GM19468 (cell line): ENCODE measurements at regions not wholly inside any gene's neighbourhood (a gene's known extent, or its start where the extent isn't known, plus 50 kb on each side); places are given as distances from the start of the nearest gene placed in this dataset.
"Not testable (repeated sequence)": the region's sequence is repeated elsewhere in the genome, so short reads cannot be mapped to it uniquely, and the experiment has no call there.

ENCODE experiments used
- ATAC-seq: cut with Tn5 transposase; IDR thresholded peaks from one replicate; pipeline ENCODE4 v1.9.1; 2021; ENCODE audit warnings: mild to moderate bottlenecking, moderate library complexity, moderate number of reproducible peaks; ENCODE audit not compliant: unreplicated experiment; ENCODE audit errors: extremely low read depth

DNA sequence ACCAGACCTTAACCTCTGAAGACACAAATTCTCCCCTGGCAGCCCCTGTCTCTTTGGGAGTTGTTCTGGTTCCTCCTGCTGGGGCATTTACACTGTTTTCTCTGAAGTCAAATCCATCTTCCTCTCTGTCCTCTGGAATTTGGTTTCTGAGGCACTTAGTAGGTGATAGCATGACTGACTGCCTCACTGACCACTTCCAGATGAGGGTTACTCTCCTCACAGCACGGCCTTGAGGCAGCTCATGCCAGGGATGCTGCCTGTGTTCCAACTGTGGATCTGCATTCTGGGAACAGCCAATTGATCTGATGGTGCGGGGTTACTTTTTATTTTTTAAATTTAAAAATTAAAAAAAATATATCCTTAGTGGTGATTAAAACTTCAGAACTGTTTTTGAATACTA, 140.9 kb upstream of the ROPN1 start:
- ATAC-seq, result no peak

DNA sequence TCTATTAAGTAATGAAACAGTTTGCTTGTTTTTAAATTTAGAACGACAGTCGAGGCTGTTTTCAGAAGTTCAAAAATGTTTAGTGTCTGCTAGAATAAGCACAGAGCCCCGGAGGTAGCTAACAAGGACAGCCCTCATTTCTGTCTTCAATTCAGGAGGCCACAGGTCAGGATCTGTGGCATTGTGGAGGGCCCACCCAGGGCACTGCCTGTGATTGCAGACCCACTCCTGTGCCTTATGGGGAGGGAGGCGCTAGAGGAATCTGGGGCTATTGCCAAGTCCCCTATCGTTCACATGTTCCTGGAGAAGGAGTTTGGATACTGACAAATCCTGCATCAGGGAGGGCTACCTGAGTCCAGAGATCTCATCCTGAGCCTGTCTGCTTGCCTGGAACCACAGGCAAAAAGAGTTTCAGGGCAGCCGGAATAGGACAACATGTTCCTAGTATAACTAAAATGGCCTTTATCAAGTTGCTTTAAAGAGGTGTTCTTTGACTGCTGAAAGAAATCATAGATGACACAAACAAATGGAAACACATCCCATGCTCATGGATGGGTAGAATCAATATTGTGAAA, 141.5 kb upstream of the ROPN1 start:
- ATAC-seq, result no peak

GRCh38 chr3:124137216-124137615, 145.3 kb upstream of the ROPN1 start:
- ATAC-seq, result no peak

- ATAC-seq, result no peak
These were observed 146.2 kb upstream of the ROPN1 start for GRCh38 chr3:124138148-124138547.

GRCh38 chr3:124140746-124141145, 148.8 kb upstream of the ROPN1 start:
- no peak for ATAC-seq

DNA sequence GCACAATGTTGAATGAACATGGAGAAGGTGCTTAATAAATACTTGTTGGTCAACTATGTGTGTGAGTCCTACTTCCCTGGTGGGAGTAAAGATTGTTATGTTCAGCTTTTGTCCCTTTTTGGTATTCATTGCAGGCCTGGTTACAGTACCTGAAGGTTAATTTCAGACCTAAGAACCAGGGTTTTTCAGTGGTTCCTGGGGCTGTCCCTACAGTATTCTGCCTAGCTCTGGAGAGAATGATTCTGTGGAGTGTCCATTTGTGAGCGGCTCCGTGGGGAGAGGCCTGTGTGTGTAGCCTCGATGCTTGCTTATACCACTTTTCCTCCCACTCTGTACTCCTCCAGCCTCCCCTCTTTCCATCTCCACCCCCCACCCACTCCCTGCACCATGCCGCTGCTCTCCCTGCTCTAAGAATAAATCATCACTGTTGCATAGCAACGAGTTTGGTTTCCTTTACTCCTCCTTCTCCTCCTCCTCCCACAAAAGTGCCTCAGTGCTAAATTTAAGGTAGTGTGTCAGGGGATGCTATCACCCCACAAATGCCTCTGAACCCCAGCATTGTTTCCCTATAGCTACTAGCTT, 150.6 kb upstream of the ROPN1 start:
- no peak for ATAC-seq

DNA sequence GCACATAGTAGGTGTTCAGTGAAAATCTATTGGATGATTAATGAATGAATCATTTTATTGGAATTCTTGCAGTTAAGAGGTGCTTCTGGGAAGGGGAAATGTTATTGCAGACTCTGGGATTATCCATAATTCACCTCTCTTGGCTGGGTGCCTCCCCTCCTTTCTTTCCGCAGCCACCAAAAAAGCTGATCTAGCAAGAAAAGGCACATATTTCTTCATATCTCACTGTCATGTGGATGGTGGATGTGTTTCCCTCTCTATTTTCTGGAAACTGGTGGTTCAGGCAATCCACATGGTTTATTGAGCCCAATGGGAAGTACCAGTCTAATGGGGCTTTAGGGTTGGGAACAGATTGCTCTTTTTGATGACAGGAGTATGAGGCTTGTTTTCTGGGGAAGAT, 151.1 kb upstream of the ROPN1 start:
- ATAC-seq, result no peak

DNA sequence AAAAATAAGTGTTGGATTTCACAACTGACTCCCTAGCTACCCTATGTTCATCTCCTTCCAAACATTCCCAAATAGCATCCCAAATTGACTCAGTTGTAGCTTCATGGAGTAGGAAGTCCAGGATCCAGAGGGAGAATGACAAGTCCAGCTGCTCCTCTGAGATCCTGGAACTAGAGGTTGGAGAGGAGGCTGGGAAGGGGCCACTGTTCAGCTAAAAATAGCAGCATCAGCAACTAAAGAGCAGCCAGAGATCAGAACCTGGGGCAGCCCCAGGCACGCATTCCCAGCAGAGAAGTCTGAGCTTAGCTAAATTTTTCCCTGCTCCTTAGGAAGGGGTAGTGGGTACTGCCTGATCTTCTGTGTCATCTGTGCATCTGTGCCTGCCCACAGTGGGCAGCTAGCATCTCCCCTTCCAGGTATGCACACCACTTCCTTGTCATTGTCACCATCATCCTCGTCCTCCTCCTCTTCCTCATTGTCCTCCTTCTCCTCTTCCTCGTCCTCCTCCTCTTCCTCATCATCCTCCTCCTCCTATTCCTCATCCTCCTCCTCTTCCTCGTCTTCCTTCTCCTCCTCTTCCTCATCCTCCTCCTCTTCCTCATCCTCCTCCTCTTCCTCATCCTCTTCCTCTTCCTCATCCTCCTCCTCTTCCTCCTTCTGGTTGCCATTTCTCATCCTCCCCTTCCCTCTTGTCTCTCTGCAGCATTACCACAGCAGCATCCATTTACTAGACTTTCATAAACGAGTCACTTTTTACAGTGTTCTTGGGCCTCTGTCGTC, 152.3 kb upstream of the ROPN1 start:
- no peak for ATAC-seq

DNA sequence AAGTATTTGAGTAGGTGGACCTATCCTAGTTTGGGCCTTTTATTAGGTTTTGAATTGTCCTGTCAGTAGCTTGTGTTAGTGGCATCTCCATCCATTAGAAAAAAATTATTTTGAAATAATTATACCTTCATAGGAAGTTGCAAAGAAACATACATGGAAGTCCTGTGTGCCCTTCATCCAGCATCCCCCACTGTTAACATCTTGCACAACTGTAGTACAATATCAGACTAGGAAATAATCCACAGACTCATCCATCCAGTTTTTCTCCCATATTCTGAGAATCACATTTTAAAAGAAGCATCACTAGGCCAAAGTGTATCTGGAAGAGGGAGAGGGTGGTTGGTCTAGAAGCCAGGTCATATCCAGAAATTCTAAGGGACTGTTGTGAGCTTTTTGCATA, 155.5 kb upstream of the ROPN1 start:
- no peak for ATAC-seq

GRCh38 chr3:124147946-124148345, 156.0 kb upstream of the ROPN1 start:
- no peak for ATAC-seq

GRCh38 chr3:124149081-124149480, 157.2 kb upstream of the ROPN1 start:
- ATAC-seq, result no peak

DNA sequence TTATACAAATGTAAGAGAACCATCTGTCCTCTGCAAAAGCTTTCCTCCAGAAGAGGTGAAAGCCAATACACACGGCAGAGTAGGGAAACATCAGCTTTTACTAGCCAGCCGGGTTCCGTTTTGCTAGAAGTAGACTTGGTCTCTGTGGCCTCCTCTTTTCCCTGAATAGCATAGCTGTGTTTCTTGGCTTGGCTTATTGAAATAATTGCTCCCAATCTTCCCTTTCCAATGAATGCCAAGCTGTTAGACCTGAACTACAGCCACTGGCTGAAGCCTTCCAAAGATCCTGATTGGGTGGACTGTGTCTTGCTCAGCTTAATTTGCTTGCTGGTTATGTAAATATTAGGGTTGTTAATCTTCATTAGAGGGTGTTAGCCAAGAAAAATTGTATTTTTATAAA, 157.8 kb upstream of the ROPN1 start:
- ATAC-seq, result no peak

DNA sequence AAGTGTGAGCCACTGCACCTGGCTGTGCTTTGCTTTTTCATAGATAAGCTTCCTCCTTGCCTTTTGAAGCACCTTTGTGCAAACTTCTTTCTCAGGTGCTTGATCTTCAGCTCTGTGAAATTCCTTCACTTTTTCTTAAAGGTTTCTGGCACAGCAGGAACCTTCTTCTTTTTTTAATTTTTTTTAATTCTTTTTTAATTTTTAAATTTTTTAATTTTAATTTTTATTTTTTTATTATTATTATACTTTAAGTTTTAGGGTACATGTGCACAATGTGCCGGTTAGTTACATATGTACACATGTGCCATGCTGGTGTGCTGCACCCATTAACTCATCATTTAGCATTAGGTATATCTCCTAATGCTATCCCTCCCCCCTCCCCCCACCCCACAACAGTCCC, 161.0 kb upstream of the ROPN1 start:
- ATAC-seq, result not testable (repeated sequence)

- no peak for ATAC-seq
These were observed 165.2 kb upstream of the ROPN1 start for GRCh38 chr3:124156866-124157712.

DNA sequence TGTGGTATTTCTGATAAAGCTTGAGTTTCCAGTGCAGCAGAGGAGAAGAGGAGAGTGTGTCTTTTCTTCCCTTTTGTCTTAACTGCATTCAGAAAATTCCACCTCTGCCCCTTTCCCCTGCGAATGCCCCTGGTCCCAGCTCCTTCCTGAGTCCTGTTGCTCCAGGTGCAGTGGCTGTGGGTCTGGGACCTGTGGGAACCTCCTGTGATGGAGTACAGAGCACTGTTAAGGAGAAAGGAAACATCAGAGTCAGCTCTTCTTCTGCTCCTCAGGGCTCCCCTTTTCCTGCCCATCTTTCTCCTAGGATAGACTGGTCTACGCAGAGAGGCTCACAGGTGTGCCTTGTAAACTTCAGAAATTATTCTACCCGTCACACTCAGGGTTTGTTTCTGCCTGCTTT, 165.8 kb upstream of the ROPN1 start:
- no peak for ATAC-seq

DNA sequence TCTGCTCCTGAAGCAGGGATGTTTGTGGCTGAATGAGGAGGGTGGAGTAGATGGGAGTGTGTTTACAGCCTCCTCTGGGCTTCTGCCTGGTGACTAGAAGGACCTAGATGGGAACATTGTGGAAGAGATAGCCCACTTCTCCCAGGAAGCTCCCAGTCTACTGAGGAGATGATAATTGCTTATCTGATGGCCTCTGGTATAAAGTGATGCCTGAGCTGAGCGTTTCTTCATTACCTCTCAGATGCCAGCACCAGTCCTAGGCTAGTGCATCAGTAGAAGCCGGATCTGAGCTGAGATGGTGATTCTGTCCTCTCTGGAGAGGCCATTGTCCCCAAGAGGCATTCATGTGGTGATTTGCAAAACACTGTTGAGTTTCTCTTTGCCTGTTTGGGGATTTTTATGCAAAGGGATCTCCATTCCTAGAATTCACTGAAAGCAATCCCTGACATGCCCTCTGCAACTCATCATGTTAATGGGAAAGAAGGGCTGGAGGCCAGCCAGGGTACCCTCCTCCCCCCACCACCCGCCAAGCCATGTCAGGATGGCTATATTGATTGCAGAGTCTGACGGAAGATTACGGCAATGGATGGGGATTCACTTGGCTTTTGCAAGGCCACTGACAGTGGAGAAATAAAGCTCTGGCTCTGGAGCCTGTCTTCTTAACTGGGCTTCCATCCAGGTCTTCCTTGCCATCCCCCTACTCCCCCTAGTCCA, 166.4 kb upstream of the ROPN1 start:
- ATAC-seq, result no peak

GRCh38 chr3:124161448-124161847, 169.5 kb upstream of the ROPN1 start:
- no peak for ATAC-seq

DNA sequence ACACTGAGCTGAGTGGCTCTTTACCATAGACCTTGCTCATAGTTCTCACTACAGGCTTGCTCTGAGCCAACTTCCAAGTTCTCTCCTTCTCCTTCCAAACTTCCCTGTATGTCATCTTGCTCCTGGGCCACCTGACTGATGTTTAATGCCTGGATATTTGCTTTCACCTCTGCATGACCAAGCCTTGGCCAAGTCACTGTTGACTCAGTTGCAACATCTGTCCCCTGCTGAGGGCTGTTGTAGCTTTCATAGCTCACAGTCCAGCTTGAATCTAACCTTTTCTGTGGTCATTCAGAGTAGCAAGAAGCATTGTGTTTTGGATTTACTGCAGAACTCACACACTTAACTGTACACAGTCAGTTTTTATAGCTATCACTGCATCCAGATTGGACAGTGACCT, 171.8 kb upstream of the ROPN1 start:
- ATAC-seq, result no peak

DNA sequence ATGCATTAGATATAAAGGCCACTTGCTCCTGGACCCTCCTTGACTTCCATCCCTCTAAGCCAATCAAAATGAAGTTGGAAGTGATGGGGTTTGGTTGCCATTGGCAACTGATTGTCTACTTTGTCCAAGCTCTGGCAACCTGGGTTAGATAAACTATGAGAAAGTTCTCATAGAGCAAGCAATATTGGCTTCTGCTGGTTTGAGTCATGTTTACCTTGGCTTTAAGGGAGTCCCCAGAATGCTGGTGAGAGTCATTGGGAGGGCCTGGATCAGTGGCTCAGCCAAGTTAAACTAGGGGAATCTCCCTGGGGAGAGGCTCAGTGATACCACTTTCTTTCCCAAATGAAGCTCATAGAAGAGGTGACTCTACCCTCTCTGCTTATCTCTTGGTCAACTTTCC, 176.3 kb upstream of the ROPN1 start:
- ATAC-seq, result no peak

DNA sequence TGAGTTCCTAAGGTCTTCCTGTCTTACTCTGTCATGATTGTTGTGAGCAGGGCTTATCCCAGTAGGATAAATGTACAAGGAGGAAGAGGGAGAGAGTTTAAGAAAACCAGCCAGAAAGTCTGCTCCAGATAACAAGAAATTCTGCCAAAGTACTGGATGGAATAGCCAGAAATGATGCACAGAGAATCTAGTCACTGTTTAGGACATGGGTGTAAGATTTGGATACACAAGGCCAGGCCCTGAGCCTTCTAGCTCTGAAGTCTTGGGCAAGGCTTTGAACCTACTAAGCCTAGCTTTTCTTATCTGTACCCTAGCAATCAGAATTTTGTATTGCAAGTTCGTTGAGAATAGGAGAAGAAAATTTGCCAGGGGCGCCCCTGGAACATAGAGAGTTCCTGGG, 180.4 kb upstream of the ROPN1 start:
- ATAC-seq, result no peak
